G401 (cell line): ENCODE measurements at regions not wholly inside any gene's neighbourhood (a gene's known extent, or its start where the extent isn't known, plus 50 kb on each side); places are given as distances from the start of the nearest gene placed in this dataset.
A peak's percentile ranks its signal among the peaks of the same experiment; 100 is the strongest.

Experiments
- DNase-seq: peaks from one replicate; pipeline ENCODE4 v3.0.0-alpha.2; 2015; ENCODE audit warnings: low spot score
- in situ Hi-C: cut with HindIII; loops from 2 replicates; pipeline ENCODE4 v1.10.0; 2016; ENCODE audit warnings: low sequenced_read_pairs, mixed read lengths

- DNase-seq: no peak
- in situ Hi-C loops: no loop called here
Observed at GRCh38 chr19:29289020-29289419, 76.1 kb upstream of the UQCRFS1 start.

DNA sequence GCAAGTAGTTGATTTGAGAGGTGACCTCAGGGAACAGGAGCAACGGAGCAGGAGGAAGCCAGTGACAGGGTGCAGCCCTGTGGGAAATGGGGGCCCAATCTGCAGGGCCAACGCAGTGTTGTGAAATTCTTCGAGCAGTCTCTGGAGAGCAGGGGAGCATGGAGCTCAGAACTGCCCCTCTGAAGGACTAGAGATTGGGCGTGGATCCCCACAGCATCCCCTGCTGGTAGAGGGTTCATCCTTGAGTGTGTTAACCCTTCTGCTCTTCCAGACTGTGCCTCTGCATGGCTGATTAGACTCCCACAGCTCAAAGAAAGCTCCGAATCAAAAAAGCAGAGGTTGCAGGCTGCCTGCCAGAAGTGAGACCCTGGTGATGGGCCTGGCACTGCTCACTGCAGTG, 77.9 kb upstream of the UQCRFS1 start:
- in situ Hi-C loops: no loop called here
- DNase-seq: no peak

GRCh38 chr19:29292153-29292552, 79.2 kb upstream of the UQCRFS1 start:
- in situ Hi-C loops: no loop called here
- no peak for DNase-seq

DNA sequence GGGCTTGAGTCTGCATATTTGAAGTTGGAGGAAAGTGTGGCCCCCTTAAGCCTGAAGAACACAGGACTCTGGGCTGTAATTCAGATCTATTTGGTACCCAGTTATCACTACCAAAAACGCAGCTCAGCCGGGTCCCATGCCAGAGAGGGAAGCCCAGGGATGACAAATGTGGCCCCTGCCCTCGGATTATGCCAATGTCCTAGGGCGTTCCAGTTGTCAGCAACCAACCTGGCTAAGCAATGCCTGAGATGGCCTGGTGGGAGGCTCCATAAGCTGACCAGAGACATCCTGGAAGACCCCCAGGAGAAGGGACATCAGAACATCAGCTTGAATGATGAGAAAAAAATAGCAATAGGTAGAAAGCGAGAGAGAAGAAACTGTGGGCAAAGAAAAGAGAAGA, 79.6 kb upstream of the UQCRFS1 start:
- in situ Hi-C loops: no loop called here
- no peak for DNase-seq

DNA sequence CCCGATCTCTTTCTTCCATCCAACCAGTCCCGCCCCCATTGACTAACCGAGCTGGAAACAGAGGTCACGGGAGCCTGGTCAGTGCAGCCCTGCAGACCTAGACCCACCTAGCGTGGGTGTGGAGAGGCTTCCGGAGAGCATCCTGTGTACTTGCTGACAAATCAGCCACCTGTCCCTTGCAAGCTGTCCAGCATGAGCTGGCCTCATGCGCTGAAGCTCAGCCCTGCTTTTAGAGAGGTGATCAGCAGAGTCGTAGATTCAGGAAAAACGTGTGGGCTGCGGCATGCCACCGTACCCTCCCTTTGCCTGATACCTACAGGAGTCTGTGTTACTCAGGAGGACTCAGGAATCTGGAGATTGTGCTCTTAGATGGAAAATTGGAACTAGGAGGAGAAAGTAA, 80.3 kb upstream of the UQCRFS1 start:
- in situ Hi-C loops: no loop called here

DNA sequence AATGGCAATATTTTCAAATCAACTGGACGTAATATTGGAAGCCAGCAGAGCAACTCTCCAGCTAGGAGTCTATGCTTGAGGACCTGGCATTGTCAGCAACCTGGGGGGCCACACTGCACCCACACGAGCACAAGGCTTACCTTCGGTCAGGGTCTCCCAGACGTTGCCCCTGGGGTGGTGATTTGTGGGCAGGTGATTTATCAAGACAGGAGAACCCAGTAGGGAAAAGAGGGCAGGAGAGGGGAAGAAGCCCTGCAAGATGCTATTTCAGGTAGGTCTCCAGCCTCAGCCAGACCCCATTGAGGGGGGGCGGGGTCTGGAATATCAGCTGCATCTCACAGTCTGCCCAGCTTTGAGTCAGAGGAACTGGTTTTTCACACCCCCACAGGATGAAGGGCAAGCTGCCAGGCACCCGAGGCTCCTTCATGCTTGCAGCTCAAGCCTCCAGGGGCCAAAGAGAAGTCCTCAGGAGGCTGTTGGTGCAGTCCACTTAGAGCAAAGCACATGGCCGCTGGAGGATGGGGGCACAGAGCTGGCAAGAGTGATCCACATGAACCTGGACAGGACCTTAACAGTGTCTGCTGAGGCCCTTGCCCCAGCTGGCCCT, 80.9 kb upstream of the UQCRFS1 start:
- DNase-seq: no peak
- in situ Hi-C loops: no loop called here

More for the DNA sequence above, 80.3 kb upstream of the UQCRFS1 start:
- DNase-seq: peak; percentile 77

DNA sequence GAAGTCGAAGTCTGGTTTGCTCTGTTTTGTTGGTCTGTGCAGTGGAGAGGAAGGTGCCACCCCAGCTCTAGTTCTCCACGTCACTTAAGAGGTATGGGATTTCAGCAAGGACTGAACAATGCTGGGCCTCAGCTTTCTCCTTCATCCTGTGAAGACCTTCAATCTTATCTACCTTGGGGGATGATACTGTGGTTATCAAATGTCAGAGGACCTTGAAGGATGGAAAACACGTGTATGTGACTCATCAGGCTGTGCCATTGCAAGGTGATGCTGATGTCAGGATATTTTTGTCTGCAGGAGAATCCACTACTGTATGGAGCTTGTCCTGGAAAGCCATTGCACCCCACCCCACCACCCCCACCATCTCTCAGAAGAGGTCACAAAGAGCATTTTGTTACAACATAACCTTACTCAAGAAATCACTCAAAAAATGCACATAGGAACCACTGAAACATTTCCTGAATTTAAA, 81.4 kb upstream of the UQCRFS1 start:
- no peak for DNase-seq
- in situ Hi-C loops: no loop called here

DNA sequence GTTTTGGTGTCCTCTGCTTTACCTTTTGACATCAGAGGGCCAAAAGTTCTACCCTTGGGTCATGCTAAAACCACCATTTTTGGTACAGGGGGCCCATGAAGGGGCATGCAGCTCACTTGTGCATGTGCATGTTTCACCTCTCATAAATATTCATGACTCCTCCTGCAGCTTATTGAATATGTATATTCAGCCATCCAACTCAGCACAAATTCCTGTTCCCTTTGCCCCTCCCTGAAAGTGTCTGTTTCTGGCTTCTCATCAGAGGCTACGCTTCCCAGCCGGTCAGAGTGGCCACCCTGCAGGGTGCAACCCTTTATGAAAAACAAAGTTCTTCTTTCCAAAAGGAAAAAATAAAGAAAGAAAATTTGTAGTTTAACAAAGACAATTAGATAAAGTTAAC, 82.3 kb upstream of the UQCRFS1 start:
- no peak for DNase-seq
- in situ Hi-C loops: no loop called here

GRCh38 chr19:29297381-29297780, 84.4 kb upstream of the UQCRFS1 start:
- in situ Hi-C loops: no loop called here
- DNase-seq: no peak

DNA sequence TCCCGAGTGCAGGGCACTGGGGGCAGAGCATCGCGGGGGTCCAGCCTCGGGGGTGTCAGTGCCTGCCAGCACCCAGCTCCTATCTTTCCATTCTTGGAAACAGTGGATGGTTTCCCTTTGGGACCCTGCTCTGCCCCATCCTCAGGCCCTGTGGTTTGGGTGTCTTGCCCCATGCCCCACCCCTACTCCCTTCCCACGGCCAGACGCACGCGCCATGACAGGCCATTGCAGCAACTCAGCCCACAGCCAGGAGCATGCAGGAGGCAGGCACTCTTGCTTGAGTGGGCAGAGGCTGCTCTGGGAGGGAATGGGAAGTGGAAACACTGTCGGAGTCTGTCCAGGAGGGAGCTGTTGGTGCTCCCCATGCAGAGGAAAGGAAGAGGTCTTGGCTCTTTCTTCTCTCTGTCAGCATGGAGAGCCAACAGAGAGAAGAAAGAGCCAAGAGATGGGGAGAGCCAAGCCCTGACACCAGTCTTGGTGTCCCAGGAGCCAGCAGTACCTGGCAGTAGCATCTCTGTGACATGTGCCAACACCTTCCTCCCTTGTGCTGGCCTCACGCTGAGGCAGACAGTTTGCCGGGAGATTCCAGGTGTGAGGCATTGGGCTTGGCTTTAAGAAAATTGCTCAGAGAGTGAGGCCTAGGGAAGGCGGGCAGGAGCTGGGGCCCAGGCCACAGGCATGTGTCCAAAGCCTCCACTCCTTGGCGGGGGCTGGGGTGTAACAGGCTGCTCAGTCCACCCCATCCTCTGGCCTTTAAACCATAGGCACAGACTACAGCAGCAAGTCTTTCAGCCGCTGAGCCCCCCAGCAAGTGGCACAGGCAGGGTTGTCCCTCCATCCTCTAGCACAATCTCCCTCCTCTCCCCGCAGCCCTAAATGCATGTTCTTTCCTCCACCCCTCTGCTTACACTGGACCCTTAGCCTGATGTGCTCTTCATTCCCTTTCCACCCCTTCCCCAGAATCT, 86.7 kb upstream of the UQCRFS1 start:
- in situ Hi-C loops: no loop called here
- DNase-seq: peak; percentile 77

GRCh38 chr19:29302002-29302928, 89.3 kb upstream of the UQCRFS1 start:
- DNase-seq: no peak
- in situ Hi-C loops: no loop called here

DNA sequence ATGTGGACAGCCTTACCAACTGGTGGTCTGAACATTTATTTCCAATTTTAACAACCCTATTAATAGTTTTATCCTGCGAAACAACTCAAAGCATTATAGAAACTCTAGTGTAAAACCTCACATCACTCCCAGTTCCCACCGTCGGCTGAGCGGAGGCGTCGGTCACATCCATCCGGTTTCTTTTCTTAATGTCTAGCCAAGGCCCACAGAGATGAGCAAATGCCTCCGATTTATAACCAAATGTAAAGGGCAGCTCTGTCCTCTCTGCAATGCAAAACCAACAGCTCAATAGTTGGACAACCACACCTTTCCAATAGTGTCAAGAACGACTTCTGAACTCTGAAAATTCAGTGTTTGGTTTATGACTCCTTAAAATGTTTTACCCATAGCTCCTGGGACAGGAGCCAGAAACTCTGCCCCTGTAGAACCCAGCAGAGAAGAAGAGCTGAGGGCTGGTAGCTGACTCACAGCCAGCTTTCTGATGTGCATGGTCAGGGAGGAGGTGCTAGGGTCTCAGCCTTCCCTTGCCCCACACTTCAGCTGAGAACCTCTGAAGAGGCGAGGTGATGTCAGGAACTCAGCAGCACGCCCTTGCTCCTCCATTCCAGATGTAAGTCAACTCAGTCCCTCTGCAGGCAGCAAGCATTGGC, 90.2 kb upstream of the UQCRFS1 start:
- in situ Hi-C loops: no loop called here

GRCh38 chr19:29303719-29304090, 90.8 kb upstream of the UQCRFS1 start:
- in situ Hi-C loops: no loop called here

More for the DNA sequence above, 90.2 kb upstream of the UQCRFS1 start:
- DNase-seq: no peak

DNA sequence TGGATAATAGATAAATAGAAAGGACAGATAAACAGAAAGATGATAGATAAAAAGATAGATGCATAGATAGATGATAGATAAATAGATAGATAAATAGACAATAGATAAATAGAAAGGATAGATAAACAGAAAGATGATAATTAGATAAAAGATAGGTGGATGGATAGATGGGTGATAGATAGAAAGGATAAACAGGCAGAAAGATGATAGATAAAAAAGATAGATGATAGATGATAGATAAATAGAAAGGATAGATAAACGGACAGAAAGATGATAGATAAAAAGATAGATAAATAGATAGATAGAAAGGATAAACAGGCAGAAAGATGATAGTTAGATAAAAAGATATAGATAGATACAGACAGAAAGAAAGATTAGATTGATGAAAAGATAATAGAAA, 92.3 kb upstream of the UQCRFS1 start:
- DNase-seq: no peak
- in situ Hi-C loops: no loop called here

More at GRCh38 chr19:29303719-29304090, 90.8 kb upstream of the UQCRFS1 start:
- DNase-seq: no peak

DNA sequence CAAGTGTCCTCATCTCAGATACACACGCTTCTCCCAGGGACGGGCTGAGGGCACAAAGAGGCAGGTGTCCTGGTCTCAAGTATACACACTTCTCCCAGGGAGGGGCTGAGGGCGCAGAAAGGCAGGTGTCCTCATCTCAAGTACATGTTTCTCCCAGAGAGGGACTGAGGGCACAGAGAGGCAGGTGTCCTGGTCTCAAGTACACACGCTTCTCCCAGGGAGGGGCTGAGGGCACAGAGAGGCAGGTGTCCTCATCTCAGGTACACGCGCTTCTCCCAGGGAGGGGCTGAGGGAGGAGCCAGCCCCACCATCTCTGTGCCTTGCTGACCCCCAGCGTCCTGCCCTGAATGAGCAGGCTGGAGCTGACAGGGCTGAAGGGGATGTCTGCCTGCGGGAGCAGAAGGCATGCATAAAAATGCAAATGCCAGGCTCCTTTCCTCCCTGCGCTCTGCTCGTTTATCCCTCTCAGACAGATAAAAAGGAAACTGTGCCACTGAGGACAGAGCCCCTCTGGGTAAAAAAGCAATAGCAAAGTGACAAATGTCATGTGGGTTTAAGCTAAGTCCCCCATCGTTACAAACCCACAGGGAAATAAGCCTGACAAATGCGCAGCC, 96.1 kb upstream of the UQCRFS1 start:
- in situ Hi-C loops: no loop called here
- peak; percentile 47 for DNase-seq

GRCh38 chr19:29309637-29310036, 96.7 kb upstream of the UQCRFS1 start:
- DNase-seq: no peak
- in situ Hi-C loops: no loop called here

- peak; percentile 93 for DNase-seq
- in situ Hi-C loops: no loop called here
Observed at GRCh38 chr19:29311191-29311790, 98.3 kb upstream of the UQCRFS1 start.

GRCh38 chr19:29315556-29316190, 102.7 kb upstream of the UQCRFS1 start:
- no peak for DNase-seq
- in situ Hi-C loops: no loop called here
